HG02588 (cell line): ENCODE measurements at regions not wholly inside any gene's neighbourhood (a gene's known extent, or its start where the extent isn't known, plus 50 kb on each side); places are given as distances from the start of the nearest gene placed in this dataset.
A peak's percentile ranks its signal among the peaks of the same experiment; 100 is the strongest.

ENCODE experiments used
- ATAC-seq: cut with Tn5 transposase; IDR thresholded peaks from one replicate; pipeline ENCODE4 v1.9.1; 2021; ENCODE audit warnings: mild to moderate bottlenecking, moderate library complexity; ENCODE audit not compliant: unreplicated experiment

- no peak for ATAC-seq
These were observed 422.5 kb downstream of the CMPK2 start for GRCh38 chr2:6443061-6443823.

- ATAC-seq = no peak
These were observed 421.2 kb downstream of the CMPK2 start for GRCh38 chr2:6444514-6444913.

GRCh38 chr2:6445156-6445555 lies 420.6 kb downstream of the CMPK2 start:
- no peak for ATAC-seq

GRCh38 chr2:6446938-6447608 lies 418.6 kb downstream of the CMPK2 start:
- ATAC-seq = no peak

- no peak for ATAC-seq
These were observed 416.8 kb downstream of the CMPK2 start for GRCh38 chr2:6448893-6449292.

- ATAC-seq = no peak
These were observed 416.4 kb downstream of the CMPK2 start for GRCh38 chr2:6449343-6449742.

- ATAC-seq = no peak
These were observed 412.8 kb downstream of the CMPK2 start for GRCh38 chr2:6452702-6453481.

- no peak for ATAC-seq
These were observed 411.3 kb downstream of the CMPK2 start for GRCh38 chr2:6454286-6454990.

- no peak for ATAC-seq
These were observed 406.6 kb downstream of the CMPK2 start for GRCh38 chr2:6459138-6459537.

- ATAC-seq = no peak
These were observed 395.2 kb downstream of the CMPK2 start for GRCh38 chr2:6470518-6470917.

- ATAC-seq = no peak
These were observed 394.3 kb downstream of the CMPK2 start for GRCh38 chr2:6471419-6471818.

GRCh38 chr2:6474161-6475140 lies 391.3 kb downstream of the CMPK2 start:
- ATAC-seq = no peak

- peak; percentile 57 for ATAC-seq
These were observed 390.4 kb downstream of the CMPK2 start for GRCh38 chr2:6475155-6475940.

- ATAC-seq = no peak
These were observed 385.2 kb downstream of the CMPK2 start for GRCh38 chr2:6480514-6480913.

- no peak for ATAC-seq
These were observed 383.5 kb downstream of the CMPK2 start for GRCh38 chr2:6482256-6482655.

- no peak for ATAC-seq
These were observed 377.9 kb downstream of the CMPK2 start for GRCh38 chr2:6487765-6488164.

- ATAC-seq = no peak
These were observed 373.1 kb downstream of the CMPK2 start for GRCh38 chr2:6492573-6492972.

GRCh38 chr2:6493266-6493665 lies 372.4 kb downstream of the CMPK2 start:
- no peak for ATAC-seq

GRCh38 chr2:6493669-6494068 lies 372.0 kb downstream of the CMPK2 start:
- no peak for ATAC-seq
